ENCODE measurements at regions not wholly inside any gene's neighbourhood (a gene's known extent, or its start where the extent isn't known, plus 50 kb on each side); places are given as distances from the start of the nearest gene placed in this dataset.
"Not testable (repeated sequence)": the region's sequence is repeated elsewhere in the genome, so short reads cannot be mapped to it uniquely, and the experiment has no call there.

- DNase-seq: no peak
- no peaks in the 10 kb centered on the region for H3K36me3 ChIP-seq
- H3K4me1 ChIP-seq: peaks cover 18% of the 10 kb centered on the region
- no peak overlapping the region for H3K4me3 ChIP-seq
- H3K27ac ChIP-seq: no peak overlapping the region
- no peaks in the 10 kb centered on the region for H3K9me3 ChIP-seq (replicated peaks)
- H3K27me3 ChIP-seq: no peaks in the 10 kb centered on the region
These were observed 80.2 kb upstream of the HTR4 start for GRCh38 chr5:148734518-148734917.

- Histone ChIP-seq H3K36me3 (no peaks in the 10 kb centered on the region), H3K9me3 (replicated peaks) (no peaks in the 10 kb centered on the region), H3K27me3 (no peaks in the 10 kb centered on the region), H3K4me1 (peaks cover 18% of the 10 kb centered on the region), H3K4me3 (no peak overlapping the region), H3K27ac (no peak overlapping the region)
- peak in 1 of 2 experiments; percentile 18 for DNase-seq
These were observed 81.0 kb upstream of the HTR4 start for GRCh38 chr5:148735301-148735835.

GRCh38 chr5:148739023-148739422, 84.7 kb upstream of the HTR4 start:
- H3K27ac ChIP-seq: no peak overlapping the region
- no peaks in the 10 kb centered on the region for H3K36me3 ChIP-seq
- H3K9me3 ChIP-seq (replicated peaks): no peaks in the 10 kb centered on the region
- no peaks in the 10 kb centered on the region for H3K27me3 ChIP-seq
- DNase-seq: no peak
- H3K4me3 ChIP-seq: no peak overlapping the region
- peaks cover 9% of the 10 kb centered on the region for H3K4me1 ChIP-seq

- Histone ChIP-seq H3K27ac (no peak overlapping the region), H3K9me3 (replicated peaks) (no peaks in the 10 kb centered on the region), H3K4me1 (peaks cover 9% of the 10 kb centered on the region), H3K27me3 (no peaks in the 10 kb centered on the region), H3K36me3 (no peaks in the 10 kb centered on the region), H3K4me3 (no peak overlapping the region)
- no peak for DNase-seq
These were observed 85.2 kb upstream of the HTR4 start for GRCh38 chr5:148739524-148739923.

GRCh38 chr5:148740079-148740858, 85.9 kb upstream of the HTR4 start:
- Histone ChIP-seq H3K27me3 (no peaks in the 10 kb centered on the region), H3K4me3 (no peak overlapping the region), H3K27ac (no peak overlapping the region), H3K4me1 (peaks cover 9% of the 10 kb centered on the region), H3K36me3 (no peaks in the 10 kb centered on the region), H3K9me3 (replicated peaks) (no peaks in the 10 kb centered on the region)
- no peak for DNase-seq

- Histone ChIP-seq H3K4me1 (peaks cover 9% of the 10 kb centered on the region), H3K27me3 (no peaks in the 10 kb centered on the region), H3K27ac (no peak overlapping the region), H3K36me3 (no peaks in the 10 kb centered on the region), H3K9me3 (replicated peaks) (no peaks in the 10 kb centered on the region), H3K4me3 (no peak overlapping the region)
- peak in 1 of 2 experiments; percentile 75 for DNase-seq
These were observed 85.3 kb upstream of the ADRB2 start for GRCh38 chr5:148740966-148741742.

- DNase-seq, H3K27ac ChIP-seq: not testable (repeated sequence)
These were observed 84.6 kb upstream of the ADRB2 start for GRCh38 chr5:148741766-148742165.

GRCh38 chr5:148744380-148744779, 82.0 kb upstream of the ADRB2 start:
- DNase-seq; H3K9me3 ChIP-seq (replicated peaks); H3K4me3 ChIP-seq: not testable (repeated sequence)

More at GRCh38 chr5:148741766-148742165, 84.6 kb upstream of the ADRB2 start:
- H3K9me3 ChIP-seq (replicated peaks); H3K4me1 ChIP-seq; H3K4me3 ChIP-seq; H3K36me3 ChIP-seq; H3K27me3 ChIP-seq: not testable (repeated sequence)

GRCh38 chr5:148746826-148747535, 79.4 kb upstream of the ADRB2 start:
- DNase-seq: no peak
- Histone ChIP-seq H3K27ac (no peak overlapping the region), H3K4me3 (no peak overlapping the region), H3K27me3 (no peaks in the 10 kb centered on the region), H3K9me3 (replicated peaks) (no peaks in the 10 kb centered on the region), H3K36me3 (no peaks in the 10 kb centered on the region), H3K4me1 (no peaks in the 10 kb centered on the region)

More at GRCh38 chr5:148744380-148744779, 82.0 kb upstream of the ADRB2 start:
- not testable (repeated sequence) for H3K27me3 ChIP-seq, H3K36me3 ChIP-seq, H3K4me1 ChIP-seq, H3K27ac ChIP-seq

- Histone ChIP-seq H3K27ac (no peak overlapping the region), H3K9me3 (replicated peaks) (no peaks in the 10 kb centered on the region), H3K27me3 (no peaks in the 10 kb centered on the region), H3K4me3 (no peak overlapping the region), H3K4me1 (no peaks in the 10 kb centered on the region), H3K36me3 (no peaks in the 10 kb centered on the region)
- DNase-seq: no peak
These were observed 78.9 kb upstream of the ADRB2 start for GRCh38 chr5:148747536-148747906.

- no peak for DNase-seq
- Histone ChIP-seq H3K9me3 (replicated peaks) (no peaks in the 10 kb centered on the region), H3K4me1 (no peaks in the 10 kb centered on the region), H3K4me3 (no peak overlapping the region), H3K27ac (no peak overlapping the region), H3K36me3 (no peaks in the 10 kb centered on the region), H3K27me3 (no peaks in the 10 kb centered on the region)
These were observed 77.6 kb upstream of the ADRB2 start for GRCh38 chr5:148748702-148749392.

GRCh38 chr5:148750614-148751013, 75.8 kb upstream of the ADRB2 start:
- H3K27me3 ChIP-seq: no peaks in the 10 kb centered on the region
- H3K4me3 ChIP-seq: no peak overlapping the region
- DNase-seq: no peak
- no peak overlapping the region for H3K27ac ChIP-seq
- no peaks in the 10 kb centered on the region for H3K9me3 ChIP-seq (replicated peaks)
- no peaks in the 10 kb centered on the region for H3K36me3 ChIP-seq
- no peaks in the 10 kb centered on the region for H3K4me1 ChIP-seq

GRCh38 chr5:148751025-148751424, 75.4 kb upstream of the ADRB2 start:
- Histone ChIP-seq H3K9me3 (replicated peaks) (no peaks in the 10 kb centered on the region), H3K27ac (no peak overlapping the region), H3K27me3 (no peaks in the 10 kb centered on the region), H3K4me3 (no peak overlapping the region), H3K36me3 (no peaks in the 10 kb centered on the region), H3K4me1 (no peaks in the 10 kb centered on the region)
- no peak for DNase-seq

GRCh38 chr5:148752375-148752774, 74.0 kb upstream of the ADRB2 start:
- H3K4me1 ChIP-seq; H3K36me3 ChIP-seq; DNase-seq; H3K27ac ChIP-seq; H3K27me3 ChIP-seq; H3K9me3 ChIP-seq (replicated peaks); H3K4me3 ChIP-seq: not testable (repeated sequence)

Measured in SJCRH30 (cell line).